ENCODE measurements at regions not wholly inside any gene's neighbourhood (a gene's known extent, or its start where the extent isn't known, plus 50 kb on each side); places are given as distances from the start of the nearest gene placed in this dataset.

- TF ChIP-seq FOXA1 (IDR thresholded peaks at IDR 0.05) (no peak), SP1 (IDR thresholded peaks at IDR 0.05) (no peak), L3MBTL2 (conservative IDR thresholded peaks at IDR 0.05) (no peak), FOXK2 (IDR thresholded peaks at IDR 0.05) (no peak)
Measured at GRCh38 chr21:20741445-20741844, 256.8 kb upstream of the NCAM2 start.

Data from HEK293T (cell line).